Type B pancreatic cell (in vitro differentiated cells): ENCODE measurements at regions not wholly inside any gene's neighbourhood (a gene's known extent, or its start where the extent isn't known, plus 50 kb on each side); places are given as distances from the start of the nearest gene placed in this dataset.

Source experiments
- DNase-seq: peaks from one replicate; pipeline ENCODE4 v3.0.0; 2021; ENCODE audit warnings: mixed read lengths; ENCODE audit not compliant: unreplicated experiment; ENCODE audit errors: extremely low spot score
- H3K27ac Mint-ChIP-seq: 2 replicates; pipeline ENCODE4 v1.8.0; 2021; ENCODE audit warnings: mild to moderate bottlenecking, mixed read lengths
- H3K27me3 Mint-ChIP-seq: 2 replicates; pipeline ENCODE4 v1.8.0; 2021; ENCODE audit warnings: mixed read lengths
- H3K36me3 Mint-ChIP-seq: 2 replicates; pipeline ENCODE4 v1.8.0; 2021; ENCODE audit warnings: mixed read lengths
- H3K4me1 Mint-ChIP-seq: one replicate; pipeline ENCODE4 v1.8.0; 2021; ENCODE audit warnings: mixed read lengths; ENCODE audit not compliant: unreplicated experiment
- H3K4me3 Mint-ChIP-seq: 2 replicates; pipeline ENCODE4 v1.8.0; 2021; ENCODE audit warnings: mild to moderate bottlenecking, mixed read lengths
- H3K9me3 Mint-ChIP-seq: 2 replicates; pipeline ENCODE4 v1.8.0; 2021; ENCODE audit warnings: mixed read lengths
- CTCF ChIP-seq: fragments of 200-600 bp; sonication (generic); conservative IDR thresholded peaks from 2 replicates; pipeline ENCODE4 v1.5.0; 2021; ENCODE audit warnings: antibody characterized with exemption, mild to moderate bottlenecking

- no peak overlapping the region for H3K27ac Mint-ChIP-seq
- H3K9me3 Mint-ChIP-seq = peaks cover 5% of the 10 kb centered on the region
- no peak overlapping the region for H3K4me3 Mint-ChIP-seq
- TF ChIP-seq CTCF = peak; percentile 86
- H3K4me1 Mint-ChIP-seq = no peaks in the 10 kb centered on the region
- H3K27me3 Mint-ChIP-seq = peaks cover 80% of the 10 kb centered on the region
- DNase-seq = no peak
- no peaks in the 10 kb centered on the region for H3K36me3 Mint-ChIP-seq
Observed at GRCh38 chr6:30411515-30412207, 66.7 kb downstream of the RPP21 start.

GRCh38 chr6:30418448-30418847, 70.9 kb upstream of the HLA-E start:
- H3K9me3 Mint-ChIP-seq = no peaks in the 10 kb centered on the region
- H3K4me1 Mint-ChIP-seq = no peaks in the 10 kb centered on the region
- peaks cover 72% of the 10 kb centered on the region for H3K27me3 Mint-ChIP-seq
- DNase-seq = no peak
- no peak for TF ChIP-seq CTCF
- no peak overlapping the region for H3K4me3 Mint-ChIP-seq
- no peaks in the 10 kb centered on the region for H3K36me3 Mint-ChIP-seq
- H3K27ac Mint-ChIP-seq = no peak overlapping the region

GRCh38 chr6:30424549-30424948, 64.8 kb upstream of the HLA-E start:
- no peaks in the 10 kb centered on the region for H3K9me3 Mint-ChIP-seq
- H3K36me3 Mint-ChIP-seq = no peaks in the 10 kb centered on the region
- H3K4me1 Mint-ChIP-seq = no peaks in the 10 kb centered on the region
- H3K27me3 Mint-ChIP-seq = peaks cover 66% of the 10 kb centered on the region
- no peak for TF ChIP-seq CTCF
- no peak for DNase-seq
- H3K4me3 Mint-ChIP-seq = no peak overlapping the region
- H3K27ac Mint-ChIP-seq = no peak overlapping the region
